Activated T-helper 2 cell treated with anti-CD3 and anti-CD28 coated beads, Interferon-gamma antibody, Interleukin-2, Interleukin-4, amounts not matched to agents 10 μg/mL and 5 μg/mL and 100 μg/mL, durations not matched to agents 14 hours and 24 hours and 36 hours (primary cell): ENCODE measurements at regions not wholly inside any gene's neighbourhood (a gene's known extent, or its start where the extent isn't known, plus 50 kb on each side); places are given as distances from the start of the nearest gene placed in this dataset.
"Not testable (repeated sequence)": the region's sequence is repeated elsewhere in the genome, so short reads cannot be mapped to it uniquely, and the experiment has no call there.

Experiments used
- DNase-seq: peaks from one replicate; pipeline ENCODE4 v3.0.0; 2021; ENCODE audit warnings: low spot score
- H3K27ac Mint-ChIP-seq: one replicate; pipeline ENCODE4 v1.8.0; 2021; ENCODE audit warnings: mixed read lengths
- H3K27me3 Mint-ChIP-seq: one replicate; pipeline ENCODE4 v1.8.0; 2021; ENCODE audit warnings: low read depth, mixed read lengths
- H3K36me3 Mint-ChIP-seq: one replicate; pipeline ENCODE4 v1.8.0; 2021; ENCODE audit warnings: low read depth, mixed read lengths
- H3K4me1 Mint-ChIP-seq: one replicate; pipeline ENCODE4 v1.8.0; 2021; ENCODE audit warnings: low read depth, mixed read lengths
- H3K4me3 Mint-ChIP-seq: one replicate; pipeline ENCODE4 v1.8.0; 2021; ENCODE audit warnings: low read depth, mild to moderate bottlenecking, moderate library complexity, mixed read lengths
- H3K9me3 Mint-ChIP-seq: one replicate; pipeline ENCODE4 v1.8.0; 2021; ENCODE audit warnings: mixed read lengths
- intact Hi-C: fragments of 100-400 bp; cut with micrococcal nuclease; formaldehyde crosslinking; loops from one replicate; pipeline ENCODE4 v1.15.1; 2023

- Mint-ChIP-seq H3K4me1 (peaks cover 5% of the 10 kb centered on the region), H3K27ac (no peak overlapping the region), H3K9me3 (peaks cover 14% of the 10 kb centered on the region), H3K27me3 (peaks cover 4% of the 10 kb centered on the region), H3K4me3 (no peak overlapping the region), H3K36me3 (no peaks in the 10 kb centered on the region)
- intact Hi-C loops: no loop called here
- DNase-seq: no peak
Observed at GRCh38 chr5:172525996-172526360, 71.7 kb upstream of the SH3PXD2B start.

GRCh38 chr5:172525307-172525995 lies 71.1 kb upstream of the SH3PXD2B start:
- no peak overlapping the region for H3K4me3 Mint-ChIP-seq
- peaks cover 4% of the 10 kb centered on the region for H3K27me3 Mint-ChIP-seq
- intact Hi-C loops: no loop called here
- no peaks in the 10 kb centered on the region for H3K36me3 Mint-ChIP-seq
- H3K4me1 Mint-ChIP-seq: peaks cover 1% of the 10 kb centered on the region
- DNase-seq: no peak
- H3K27ac Mint-ChIP-seq: no peak overlapping the region
- peaks cover 18% of the 10 kb centered on the region for H3K9me3 Mint-ChIP-seq

DNA sequence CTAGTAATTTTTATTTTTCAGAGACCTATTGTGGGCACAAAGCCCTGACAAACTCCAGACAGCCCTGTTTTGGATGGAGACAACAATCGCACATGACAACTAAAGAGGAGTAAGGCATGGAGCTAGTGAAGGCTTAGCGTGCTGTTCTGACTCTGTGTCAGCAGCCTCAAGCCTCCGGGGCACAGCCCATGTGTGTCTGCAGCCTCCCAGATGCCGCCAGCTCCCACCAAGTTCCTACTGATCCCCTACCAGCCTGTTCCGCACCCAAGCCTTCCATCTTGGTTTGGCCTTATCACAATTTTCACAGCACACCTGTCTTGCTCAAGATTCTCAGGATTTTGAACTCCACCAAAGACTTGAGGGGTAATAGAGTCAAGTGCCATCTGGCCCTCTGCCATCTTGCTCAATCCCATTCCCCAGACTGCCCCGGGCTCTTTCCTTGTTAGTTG lies 70.3 kb upstream of the SH3PXD2B start:
- intact Hi-C loops: no loop called here
- Mint-ChIP-seq H3K27ac (no peak overlapping the region), H3K9me3 (peaks cover 22% of the 10 kb centered on the region), H3K4me3 (no peak overlapping the region), H3K4me1 (no peaks in the 10 kb centered on the region), H3K27me3 (peaks cover 4% of the 10 kb centered on the region), H3K36me3 (no peaks in the 10 kb centered on the region)
- DNase-seq: no peak

DNA sequence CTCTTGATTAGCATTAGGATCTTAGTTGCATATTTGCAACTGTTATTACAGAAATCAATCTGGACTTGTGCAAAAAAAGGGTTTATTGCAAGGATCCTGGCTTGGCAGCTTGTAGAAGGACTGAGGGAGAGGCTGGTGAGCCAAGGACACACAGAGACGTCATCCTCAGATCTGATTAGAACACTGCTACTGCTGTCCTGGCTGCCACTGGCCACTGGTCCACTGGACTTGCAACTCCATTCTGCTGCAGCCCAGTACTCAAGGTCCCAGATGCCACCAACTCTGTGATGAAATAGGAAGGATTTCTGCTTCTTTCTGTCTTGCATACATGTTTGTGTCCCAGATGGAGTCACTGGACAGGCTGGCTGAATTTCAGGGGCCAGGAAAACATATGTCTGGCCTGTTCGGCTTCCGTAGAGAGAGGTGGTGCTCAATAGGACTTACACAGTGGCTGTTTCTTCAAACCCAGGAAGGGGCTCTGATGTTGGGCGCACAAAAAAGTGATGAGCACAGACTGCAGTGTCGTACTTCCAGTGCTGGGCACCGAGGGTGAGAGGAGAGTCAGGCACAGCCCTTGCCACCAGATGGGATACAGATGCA lies 68.9 kb upstream of the SH3PXD2B start:
- Mint-ChIP-seq H3K9me3 (peaks cover 18% of the 10 kb centered on the region), H3K4me1 (no peaks in the 10 kb centered on the region), H3K27me3 (peaks cover 4% of the 10 kb centered on the region), H3K36me3 (no peaks in the 10 kb centered on the region), H3K4me3 (no peak overlapping the region), H3K27ac (no peak overlapping the region)
- no peak for DNase-seq
- intact Hi-C loops: no loop called here

DNA sequence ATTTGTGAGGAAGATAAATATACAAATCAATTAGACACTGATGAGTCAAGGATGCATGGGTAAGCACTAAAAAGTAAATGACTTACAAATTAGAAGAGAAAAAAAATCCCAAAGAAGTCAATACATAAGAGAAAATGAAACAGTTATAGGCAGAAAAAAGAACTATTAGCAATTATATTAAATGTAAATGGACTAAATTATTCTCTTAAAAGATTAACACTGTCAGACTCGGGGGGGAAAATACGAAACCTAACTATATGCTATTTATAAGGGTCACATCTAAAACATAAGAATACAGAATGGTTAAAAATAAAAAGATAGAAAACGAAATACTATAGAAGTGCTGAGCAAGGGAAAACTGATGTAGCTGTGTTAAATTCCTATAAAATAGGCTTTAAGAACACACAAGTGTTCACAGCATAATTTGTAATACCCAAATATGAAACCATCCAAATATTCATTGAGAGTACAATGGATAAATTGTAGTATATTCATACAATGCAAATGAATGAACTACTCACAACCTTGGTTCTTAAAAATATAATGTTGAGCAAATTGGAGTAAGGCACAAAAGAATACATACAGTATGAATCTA lies 67.1 kb upstream of the SH3PXD2B start:
- Mint-ChIP-seq H3K27me3 (peaks cover 7% of the 10 kb centered on the region), H3K27ac (no peak overlapping the region), H3K4me1 (no peaks in the 10 kb centered on the region), H3K36me3 (no peaks in the 10 kb centered on the region), H3K9me3 (peaks cover 18% of the 10 kb centered on the region), H3K4me3 (no peak overlapping the region)
- no peak for DNase-seq
- intact Hi-C loops: no loop called here

GRCh38 chr5:172511952-172512351 lies 57.6 kb upstream of the SH3PXD2B start:
- no peak overlapping the region for H3K27ac Mint-ChIP-seq
- H3K36me3 Mint-ChIP-seq: no peaks in the 10 kb centered on the region
- no peak overlapping the region for H3K4me3 Mint-ChIP-seq
- H3K9me3 Mint-ChIP-seq: peaks cover 17% of the 10 kb centered on the region
- intact Hi-C loops: no loop called here
- peaks cover 9% of the 10 kb centered on the region for H3K27me3 Mint-ChIP-seq
- no peaks in the 10 kb centered on the region for H3K4me1 Mint-ChIP-seq
- DNase-seq: no peak

- no peaks in the 10 kb centered on the region for H3K27me3 Mint-ChIP-seq
- H3K9me3 Mint-ChIP-seq: peaks cover 17% of the 10 kb centered on the region
- DNase-seq: no peak
- no peaks in the 10 kb centered on the region for H3K36me3 Mint-ChIP-seq
- no peak overlapping the region for H3K27ac Mint-ChIP-seq
- H3K4me1 Mint-ChIP-seq: no peaks in the 10 kb centered on the region
- intact Hi-C loops: no loop called here
- H3K4me3 Mint-ChIP-seq: no peak overlapping the region
Observed at GRCh38 chr5:172509405-172509781, 55.1 kb upstream of the SH3PXD2B start.

GRCh38 chr5:172508471-172509404 lies 54.4 kb upstream of the SH3PXD2B start:
- Mint-ChIP-seq H3K27me3 (no peaks in the 10 kb centered on the region), H3K27ac (no peak overlapping the region), H3K4me3 (no peak overlapping the region), H3K4me1 (no peaks in the 10 kb centered on the region), H3K36me3 (no peaks in the 10 kb centered on the region), H3K9me3 (peaks cover 17% of the 10 kb centered on the region)
- DNase-seq: no peak
- intact Hi-C loops: no loop called here

DNA sequence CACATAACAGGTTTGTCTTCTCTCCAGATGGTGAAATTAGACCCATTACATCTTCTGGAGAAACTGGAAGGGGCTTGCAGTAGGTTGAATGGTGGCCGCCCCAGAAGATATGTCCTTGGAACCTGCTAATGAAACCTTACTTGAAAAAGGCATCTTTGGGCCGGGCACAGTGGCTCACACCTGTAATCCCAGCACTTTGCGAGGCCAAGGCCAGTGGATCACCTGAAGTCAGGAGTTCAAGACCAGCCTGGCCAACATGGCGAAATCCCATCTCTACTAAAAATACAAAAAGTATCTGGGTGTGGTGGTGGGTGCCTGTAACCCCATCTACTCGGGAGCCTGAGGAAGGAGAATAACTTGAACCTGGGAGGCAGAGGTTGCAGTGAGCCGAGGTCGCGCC lies 53.2 kb upstream of the SH3PXD2B start:
- H3K4me3 Mint-ChIP-seq, H3K27ac Mint-ChIP-seq, H3K27me3 Mint-ChIP-seq, H3K36me3 Mint-ChIP-seq, H3K4me1 Mint-ChIP-seq, DNase-seq, intact Hi-C loops: not testable (repeated sequence)
- peaks cover 13% of the 10 kb centered on the region for H3K9me3 Mint-ChIP-seq

GRCh38 chr5:172506921-172507320 lies 52.6 kb upstream of the SH3PXD2B start:
- peaks cover 8% of the 10 kb centered on the region for H3K9me3 Mint-ChIP-seq
- no peak for DNase-seq
- H3K4me1 Mint-ChIP-seq: no peaks in the 10 kb centered on the region

DNA sequence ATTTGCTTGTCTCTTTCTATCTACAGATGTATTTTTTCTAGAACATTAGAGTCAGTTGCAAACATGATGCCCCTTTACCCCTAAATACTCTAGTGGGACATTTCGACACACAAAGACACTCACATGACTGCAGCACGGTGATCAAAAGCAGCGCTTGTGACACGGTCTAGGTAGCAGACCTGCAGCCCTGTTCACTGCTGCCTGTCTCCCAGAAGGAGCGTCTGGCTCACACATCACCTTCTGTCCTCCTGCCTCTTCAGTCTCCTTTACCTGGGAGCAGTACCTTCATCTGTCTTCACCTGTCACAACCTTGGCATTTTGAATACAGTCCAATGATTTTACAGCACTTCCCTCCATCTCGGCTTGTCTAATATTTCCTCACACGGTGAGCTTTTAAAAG lies 51.9 kb upstream of the SH3PXD2B start:
- H3K9me3 Mint-ChIP-seq: peaks cover 3% of the 10 kb centered on the region
- H3K27me3 Mint-ChIP-seq: no peaks in the 10 kb centered on the region
- no peak for DNase-seq
- H3K27ac Mint-ChIP-seq: no peak overlapping the region
- H3K4me3 Mint-ChIP-seq: no peak overlapping the region
- intact Hi-C loops: no loop called here
- H3K4me1 Mint-ChIP-seq: no peaks in the 10 kb centered on the region
- H3K36me3 Mint-ChIP-seq: no peaks in the 10 kb centered on the region

More at GRCh38 chr5:172506921-172507320, 52.6 kb upstream of the SH3PXD2B start:
- Mint-ChIP-seq H3K27ac (no peak overlapping the region), H3K27me3 (no peaks in the 10 kb centered on the region), H3K4me3 (no peak overlapping the region), H3K36me3 (no peaks in the 10 kb centered on the region)
- intact Hi-C loops: no loop called here

DNA sequence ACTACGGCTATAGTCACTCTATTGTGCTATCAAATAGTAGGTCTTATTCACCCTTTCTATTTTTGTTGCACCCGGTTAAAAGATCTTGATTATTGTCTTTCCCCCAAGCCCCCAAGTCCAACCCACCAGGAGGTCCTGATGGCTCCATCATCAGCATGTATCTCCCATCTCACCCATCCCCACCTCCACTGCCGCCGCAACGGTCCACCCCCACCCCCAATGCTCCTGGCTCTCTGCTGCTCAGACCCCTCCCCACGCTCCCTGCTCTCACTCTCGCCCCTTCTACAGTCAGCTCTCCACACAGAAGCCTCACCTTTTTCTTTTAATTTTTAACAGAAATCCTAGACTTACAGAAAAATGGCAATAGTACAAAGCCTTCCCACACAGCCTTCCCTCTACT lies 51.5 kb upstream of the SH3PXD2B start:
- DNase-seq: no peak
- H3K4me1 Mint-ChIP-seq: no peaks in the 10 kb centered on the region

GRCh38 chr5:172505403-172505759 lies 51.1 kb upstream of the SH3PXD2B start:
- Mint-ChIP-seq H3K9me3 (no peaks in the 10 kb centered on the region), H3K36me3 (no peaks in the 10 kb centered on the region), H3K4me3 (no peak overlapping the region), H3K27ac (no peak overlapping the region), H3K27me3 (no peaks in the 10 kb centered on the region), H3K4me1 (no peaks in the 10 kb centered on the region)
- intact Hi-C loops: no loop called here
- DNase-seq: no peak

More for the DNA sequence above, 51.5 kb upstream of the SH3PXD2B start:
- no peak overlapping the region for H3K4me3 Mint-ChIP-seq
- H3K27me3 Mint-ChIP-seq: no peaks in the 10 kb centered on the region
- no peak overlapping the region for H3K27ac Mint-ChIP-seq
- H3K36me3 Mint-ChIP-seq: no peaks in the 10 kb centered on the region
- peaks cover 3% of the 10 kb centered on the region for H3K9me3 Mint-ChIP-seq
- intact Hi-C loops: no loop called here
